Fibroblast of peridontal ligament (primary cell): ENCODE measurements at regions not wholly inside any gene's neighbourhood (a gene's known extent, or its start where the extent isn't known, plus 50 kb on each side); places are given as distances from the start of the nearest gene placed in this dataset.
"Not testable (repeated sequence)": the region's sequence is repeated elsewhere in the genome, so short reads cannot be mapped to it uniquely, and the experiment has no call there.

Source experiments
- DNase-seq: peaks from one replicate; pipeline ENCODE4 v3.0.0-alpha.2; 2010; ENCODE audit errors: extremely low read depth

DNA sequence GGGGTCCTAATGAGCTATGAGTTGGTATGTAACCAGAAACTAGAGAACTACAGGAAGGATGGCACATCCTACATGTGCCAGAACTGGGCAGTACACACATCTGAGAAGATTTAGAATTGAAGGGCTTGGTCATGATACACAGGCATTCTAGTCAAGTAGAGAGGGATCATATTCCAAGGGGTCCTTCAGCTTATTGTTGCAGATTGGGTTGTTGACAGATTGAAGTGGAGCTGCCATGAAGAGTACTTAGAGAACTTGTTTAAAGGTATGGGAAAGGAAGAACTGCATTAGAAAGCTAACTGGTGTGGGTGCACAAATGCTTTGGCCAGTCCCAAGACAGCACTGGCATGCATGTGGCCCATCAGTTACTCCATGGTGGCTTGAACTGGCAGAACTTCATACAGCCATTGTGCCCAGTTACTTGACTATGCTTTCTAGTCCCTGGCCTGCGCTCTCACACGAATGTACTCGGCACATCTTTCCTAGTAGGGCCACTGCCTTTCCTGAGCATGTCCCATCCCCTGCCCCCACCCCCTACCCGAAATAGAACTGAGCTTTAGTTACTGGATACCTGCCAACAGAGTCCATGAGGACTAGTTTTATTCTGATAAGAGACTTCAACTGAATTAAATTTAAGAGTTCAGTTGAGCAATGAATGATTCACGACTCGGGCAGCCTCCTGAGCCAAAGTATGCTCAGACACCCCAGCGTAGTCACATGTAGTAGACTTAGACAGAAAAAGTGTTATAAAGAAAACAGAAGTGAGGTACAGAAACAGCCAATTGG, 64.0 kb downstream of the CCNG2 start:
- peak; percentile 5 for DNase-seq

DNA sequence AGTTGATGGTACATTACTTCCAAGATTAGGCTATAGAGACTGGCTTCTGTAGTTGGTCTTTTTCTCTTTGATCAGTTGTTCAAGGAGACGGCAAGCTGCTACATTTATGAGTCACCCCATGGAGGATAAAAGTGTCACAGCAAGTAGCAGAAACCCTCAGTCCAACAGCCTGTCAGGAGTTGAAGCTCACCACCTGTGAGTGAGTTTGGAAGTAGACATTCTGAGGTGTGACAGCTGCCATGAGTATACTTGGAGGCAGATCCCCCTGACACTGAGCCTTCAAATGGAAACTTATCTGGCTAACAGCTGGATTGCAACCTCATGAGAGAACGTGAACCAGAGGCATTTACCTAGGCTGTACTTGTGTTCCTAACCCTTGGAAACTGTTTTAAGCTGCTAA, 68.0 kb downstream of the CCNG2 start:
- DNase-seq, result no peak

DNA sequence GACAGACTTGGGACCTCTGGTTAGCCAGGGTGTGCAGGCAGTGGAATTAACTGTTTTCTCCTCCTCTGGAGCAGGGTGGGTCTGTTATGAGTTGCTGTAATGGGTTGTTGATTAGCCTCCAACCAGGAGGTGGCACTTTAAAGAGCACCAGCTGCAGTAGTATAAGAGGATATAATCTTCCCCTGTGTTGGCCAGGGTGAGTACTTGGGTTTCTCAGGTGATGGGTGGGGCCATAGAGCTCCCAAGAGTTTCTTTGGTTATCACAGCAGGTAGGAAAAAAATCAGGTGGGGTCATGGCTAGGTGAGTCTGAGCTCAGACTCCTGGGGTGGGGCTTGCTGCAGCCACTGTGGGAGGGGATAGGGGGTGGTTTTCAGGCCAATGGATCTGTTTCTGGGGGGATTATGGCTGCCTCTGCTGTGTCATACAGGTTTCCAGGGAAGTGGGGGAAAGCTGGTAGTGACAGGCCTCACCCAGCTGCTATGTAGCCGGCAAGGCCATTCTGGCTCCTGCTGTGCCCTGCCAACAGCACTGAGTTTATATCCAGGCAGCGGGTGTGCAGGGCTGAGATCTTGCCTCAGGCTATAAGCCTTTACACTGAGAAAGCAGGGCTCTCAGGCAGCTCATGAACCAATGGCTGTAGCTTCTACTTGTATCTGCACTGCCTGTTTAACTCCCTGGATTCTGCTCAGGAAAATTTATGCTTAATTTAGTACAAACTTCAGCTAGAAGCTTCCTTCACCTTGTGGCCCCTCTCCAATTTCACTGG, 70.1 kb downstream of the CCNG2 start:
- DNase-seq, result no peak

DNA sequence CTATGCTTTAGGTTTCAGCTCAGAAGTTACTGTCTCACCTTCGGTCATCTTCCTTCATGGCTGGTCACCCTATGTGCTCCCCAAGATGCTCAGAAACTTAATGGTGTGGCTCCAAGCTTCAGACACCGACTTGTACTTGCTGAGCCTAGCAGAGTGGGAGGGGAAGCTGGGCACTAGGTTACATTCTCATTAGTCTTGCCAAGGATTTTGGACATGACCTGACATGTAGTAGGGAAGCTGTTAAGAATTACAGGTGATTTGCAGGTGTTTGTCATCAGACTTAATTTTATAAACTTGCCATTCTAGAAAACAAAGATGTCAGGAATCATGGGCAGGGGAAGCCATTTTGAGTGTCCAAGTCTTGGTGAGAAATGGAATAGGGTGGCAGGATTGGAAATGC, 72.4 kb downstream of the CCNG2 start:
- no peak for DNase-seq

DNA sequence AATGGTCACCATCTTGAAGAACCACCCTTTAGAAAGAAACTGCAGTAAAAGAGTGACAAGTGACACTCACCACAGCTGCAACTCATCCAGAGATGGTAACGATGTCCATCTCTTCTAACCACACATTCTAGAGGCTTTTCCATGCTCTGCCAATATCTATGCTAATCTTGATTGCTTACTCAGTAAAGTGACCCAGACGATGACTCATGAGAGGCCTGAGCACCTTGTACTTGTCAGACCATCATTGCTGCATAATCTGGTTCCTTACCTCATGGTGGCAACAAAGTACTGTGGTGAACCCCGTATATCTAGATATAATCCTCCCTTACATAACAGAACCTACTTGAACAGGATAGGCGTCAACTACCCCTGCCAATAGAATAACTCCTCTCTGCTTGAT, 75.6 kb downstream of the CCNG2 start:
- DNase-seq, result no peak

DNA sequence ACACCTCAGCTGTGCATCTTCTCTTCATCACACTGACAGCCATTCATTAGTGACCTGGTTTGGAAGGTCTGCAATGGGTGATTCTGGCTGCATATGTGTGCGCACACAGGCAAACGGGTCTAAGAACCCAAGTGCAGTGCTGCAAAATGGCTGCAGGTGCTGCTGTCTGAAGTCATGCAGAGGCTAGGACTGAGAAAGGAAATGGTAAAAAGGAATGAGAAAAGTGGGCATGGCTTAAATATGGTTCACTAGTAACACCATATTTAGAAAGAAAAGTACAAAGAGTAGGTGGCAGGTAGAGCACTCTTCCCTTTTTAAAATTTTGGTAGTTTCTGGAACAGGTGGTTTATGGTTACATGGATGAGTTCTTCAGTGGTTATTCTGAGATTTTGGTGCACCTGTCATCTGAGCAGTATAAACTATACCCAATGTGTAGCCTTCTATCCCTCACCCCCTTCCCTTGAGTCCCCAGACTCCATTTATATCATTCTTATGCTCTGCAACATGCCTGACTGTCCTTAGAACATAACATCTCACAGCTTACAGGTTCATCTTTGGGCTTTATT, 78.4 kb downstream of the CCNG2 start:
- no peak for DNase-seq

DNA sequence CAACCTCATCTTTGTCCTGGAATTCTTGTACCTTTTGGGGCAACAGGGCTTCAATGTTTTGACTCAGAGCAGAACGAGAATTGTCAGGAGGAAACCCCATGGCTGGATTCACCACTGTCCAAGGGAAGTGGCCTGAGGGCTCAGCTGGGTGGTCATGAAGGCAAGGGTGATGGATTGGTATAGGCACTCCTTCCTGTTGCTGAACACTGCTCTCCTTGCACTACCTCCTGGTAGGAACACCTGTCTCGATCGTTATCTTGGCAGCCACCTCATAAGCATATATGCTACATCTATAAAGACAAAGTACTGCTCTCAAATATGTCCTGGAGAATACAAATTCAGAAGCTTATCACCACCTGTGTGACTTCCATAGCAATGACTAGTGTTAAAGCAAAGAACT, 79.8 kb downstream of the CCNG2 start:
- DNase-seq, result no peak

DNA sequence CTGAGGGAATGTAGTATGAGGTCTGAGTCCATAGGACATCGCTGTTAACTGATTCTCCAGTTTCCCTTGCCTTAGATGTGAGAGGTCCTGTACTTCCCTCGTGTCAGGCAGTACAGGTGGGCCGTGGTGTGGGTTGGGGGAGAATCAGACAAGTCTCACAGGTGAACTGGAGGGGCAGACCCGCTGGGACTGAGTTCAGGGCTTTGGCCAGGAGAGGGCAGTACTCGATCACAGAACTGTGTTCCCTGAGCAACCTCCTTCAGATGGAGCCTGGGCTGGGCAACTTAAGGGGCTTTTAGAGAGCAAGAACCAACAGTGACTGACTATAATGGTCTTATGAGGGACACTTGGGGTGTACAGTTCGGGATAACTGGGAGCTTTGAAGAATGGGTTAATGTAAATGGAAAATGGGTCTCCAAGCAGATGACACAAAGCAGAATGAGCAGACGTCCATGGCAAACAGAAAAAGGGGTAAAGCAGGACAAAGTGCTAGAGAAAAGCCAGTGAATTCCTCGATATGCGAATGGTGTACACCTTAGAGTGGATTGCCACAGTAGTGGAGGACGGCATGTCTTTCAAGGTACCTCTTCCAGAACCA, 83.6 kb downstream of the CCNG2 start:
- DNase-seq, result peak; percentile 49

DNA sequence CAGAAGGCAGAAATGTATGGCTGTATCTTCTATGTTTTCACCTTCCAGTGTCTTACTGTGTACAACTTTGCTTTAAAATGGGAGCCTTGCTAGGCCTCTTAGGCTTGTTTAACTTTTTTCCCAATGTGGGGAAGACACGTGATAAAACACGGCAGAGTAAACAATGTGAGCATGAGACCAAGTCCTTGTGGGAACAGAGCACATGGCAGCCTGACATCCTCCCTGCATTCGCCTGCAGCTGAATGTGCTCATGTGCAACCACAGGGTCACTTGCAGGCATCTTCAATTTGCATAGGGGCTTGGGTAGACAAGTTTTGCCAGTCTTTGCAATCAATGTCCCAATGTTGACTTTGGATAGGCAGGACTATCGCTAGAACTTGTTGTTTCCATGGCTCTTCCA, 91.8 kb downstream of the CCNG2 start:
- no peak for DNase-seq

DNA sequence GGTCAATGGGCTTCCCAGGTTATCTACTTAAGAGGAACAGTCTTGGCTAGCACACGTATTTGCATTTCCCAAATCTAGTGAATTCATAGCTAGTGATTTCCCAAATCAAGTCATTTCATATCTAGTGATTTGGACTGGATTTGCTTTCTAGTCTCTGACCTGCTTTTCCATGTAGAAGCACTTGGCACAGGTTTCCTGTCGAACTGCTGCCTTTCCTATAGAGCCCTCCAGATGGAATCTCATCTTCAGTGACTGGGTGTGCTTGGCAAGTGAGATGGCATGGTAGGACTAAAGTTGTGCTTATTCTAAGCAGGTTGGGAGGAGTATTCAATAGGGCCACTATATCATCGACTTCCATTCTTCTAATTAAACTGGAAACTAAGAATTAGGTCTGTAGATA, 94.7 kb downstream of the CCNG2 start:
- no peak for DNase-seq

DNA sequence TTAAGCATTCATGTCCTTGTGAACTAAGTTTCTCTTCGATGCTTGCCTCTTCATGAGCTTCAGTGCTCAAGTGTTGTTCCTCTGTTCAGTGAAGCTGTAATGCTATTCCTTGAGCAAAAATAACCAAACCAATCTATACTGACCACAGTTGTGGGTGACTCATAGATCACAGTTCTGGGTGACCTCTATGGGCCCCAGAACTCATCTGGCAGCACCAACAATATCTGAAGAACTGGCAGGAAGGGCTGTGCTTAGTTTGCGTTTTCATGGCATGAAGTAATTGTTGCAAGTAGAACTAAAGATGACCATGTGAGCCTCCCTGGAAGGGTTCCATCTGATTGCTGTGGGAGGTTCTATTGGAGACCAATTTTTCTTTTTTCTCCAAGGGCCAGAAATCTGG, 106.2 kb downstream of the CCNG2 start:
- peak; percentile 2 for DNase-seq

DNA sequence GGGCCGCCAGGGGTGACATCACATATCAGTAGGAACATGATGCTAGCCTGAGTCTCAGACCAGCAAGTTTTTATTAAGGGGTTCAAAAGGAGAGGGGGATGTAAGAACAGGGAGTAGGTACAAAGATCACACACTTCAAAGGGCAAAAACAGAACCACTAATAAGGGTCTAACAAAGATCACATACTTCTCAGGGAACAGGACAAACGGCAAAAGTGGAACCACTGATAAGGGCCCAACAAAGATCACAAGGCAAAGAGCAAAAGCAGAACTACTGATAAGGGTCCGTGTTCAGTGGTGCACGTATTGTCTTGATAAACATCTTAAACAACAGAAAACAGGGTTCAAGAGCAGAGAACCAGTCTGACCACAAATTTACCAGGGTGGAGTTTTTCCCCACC, 107.0 kb downstream of the CCNG2 start:
- not testable (repeated sequence) for DNase-seq

DNA sequence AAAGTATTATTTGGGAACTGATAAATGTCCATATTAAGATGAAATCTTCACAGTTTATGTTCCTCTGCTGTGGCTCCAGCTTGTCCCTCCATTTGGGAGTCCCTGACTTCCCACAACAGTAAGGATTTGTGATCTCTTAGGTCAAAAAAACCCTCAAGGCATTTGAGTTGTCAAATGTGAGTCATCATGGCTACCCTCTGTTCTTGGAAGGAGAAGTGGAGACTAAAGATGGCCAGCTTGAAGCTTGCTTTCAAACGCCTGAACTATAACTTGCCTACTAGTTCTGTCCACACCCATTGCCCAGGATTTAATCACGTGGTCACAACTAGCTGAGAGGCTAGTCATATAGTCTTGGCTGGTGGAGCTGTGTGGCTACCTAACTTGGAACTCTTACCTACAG, 107.8 kb downstream of the CCNG2 start:
- no peak for DNase-seq

DNA sequence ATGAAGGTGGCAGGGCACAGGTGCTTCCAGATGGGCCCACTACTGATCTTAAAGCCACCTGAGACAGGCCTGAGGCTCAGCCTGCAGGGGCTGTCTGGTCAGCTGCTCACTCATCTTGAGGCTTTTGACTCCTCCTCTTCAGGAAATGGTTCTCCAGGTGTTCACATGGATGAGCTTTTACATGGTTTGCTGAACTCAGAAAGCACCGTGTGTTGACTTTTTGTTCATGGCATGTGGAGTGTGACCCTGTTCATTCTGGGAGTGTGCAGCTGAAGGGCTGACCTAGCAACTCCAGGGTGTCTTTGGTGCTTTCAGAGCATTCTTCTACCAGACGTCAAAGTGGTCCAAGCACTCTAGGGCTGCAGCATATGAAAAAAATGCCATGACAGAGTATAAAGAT, 111.1 kb downstream of the CCNG2 start:
- DNase-seq, result no peak

DNA sequence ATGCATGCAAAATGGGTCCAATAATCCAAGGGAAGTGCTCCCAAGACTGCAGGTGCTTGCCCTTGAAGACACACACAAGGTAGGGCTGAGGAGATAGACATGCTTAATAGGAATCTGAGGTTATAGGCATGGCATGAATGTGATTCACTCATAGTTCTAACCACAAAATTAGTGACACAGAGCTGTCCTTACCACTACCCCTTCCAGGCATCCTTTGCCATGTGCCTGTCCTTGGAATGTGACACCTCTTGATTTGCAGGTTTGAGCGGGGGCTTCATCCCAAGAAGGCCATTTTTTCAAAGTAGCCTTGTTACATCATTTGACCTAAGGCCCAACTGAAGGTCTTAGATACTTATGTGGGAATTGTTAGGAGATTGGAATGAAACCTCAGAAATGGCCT, 112.5 kb downstream of the CCNG2 start:
- no peak for DNase-seq

DNA sequence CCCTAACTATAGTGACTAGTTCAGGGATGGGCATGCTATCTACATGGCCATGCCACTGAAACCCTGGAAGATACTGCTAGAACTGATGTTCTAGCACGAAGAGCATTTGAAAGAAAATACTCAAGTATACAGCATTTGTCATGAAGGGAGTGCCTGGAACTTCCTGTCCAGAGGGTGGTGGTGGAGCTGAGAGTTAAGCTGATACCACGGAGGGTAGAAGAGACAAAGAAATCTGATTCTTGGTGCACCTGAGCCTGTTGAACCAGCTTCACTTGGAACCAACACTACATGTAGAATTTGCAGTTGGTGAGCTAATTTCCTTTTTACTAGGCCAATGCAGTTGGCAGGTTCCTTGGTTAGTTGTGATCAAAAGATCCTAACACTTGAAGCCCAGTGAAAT, 116.4 kb downstream of the CCNG2 start:
- DNase-seq, result no peak

DNA sequence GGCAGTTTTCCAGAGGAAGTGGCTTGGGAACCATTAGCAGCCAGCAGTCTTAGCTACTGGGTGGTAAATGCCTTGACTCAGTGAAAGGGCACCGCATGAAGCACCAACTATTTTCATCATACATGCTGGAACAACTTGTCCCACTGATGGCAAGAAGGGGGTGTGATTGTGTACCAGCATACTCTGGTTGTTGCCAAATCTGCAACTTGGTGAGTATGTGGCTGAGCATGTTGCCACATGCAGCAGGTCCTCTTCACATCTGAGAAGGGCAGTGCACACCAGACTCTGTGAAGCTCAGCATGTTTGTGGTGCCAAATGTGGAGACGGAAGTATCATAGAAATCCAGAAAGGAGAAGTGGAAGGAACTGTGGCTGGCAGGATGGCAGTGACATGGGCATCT, 122.1 kb downstream of the CCNG2 start:
- DNase-seq, result not testable (repeated sequence)

DNA sequence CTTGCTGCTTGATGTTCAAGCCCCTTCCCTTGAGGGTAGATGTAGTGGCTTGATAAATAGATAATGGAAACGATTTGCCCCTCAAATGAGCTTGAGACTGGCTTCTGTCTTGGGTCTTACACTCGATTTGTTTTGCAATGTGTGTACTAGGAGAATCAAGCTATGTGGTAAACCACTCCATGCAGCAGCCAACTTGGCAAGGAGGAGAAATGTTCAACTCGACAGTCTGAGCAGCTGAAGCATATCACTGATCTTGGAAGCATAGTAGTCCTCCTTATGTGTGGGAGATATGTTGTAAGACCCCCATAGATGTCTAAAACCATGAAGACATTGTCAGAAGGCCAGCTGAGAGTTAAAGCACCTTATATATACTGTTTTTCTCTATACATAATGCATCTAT, 125.3 kb downstream of the CCNG2 start:
- no peak for DNase-seq

DNA sequence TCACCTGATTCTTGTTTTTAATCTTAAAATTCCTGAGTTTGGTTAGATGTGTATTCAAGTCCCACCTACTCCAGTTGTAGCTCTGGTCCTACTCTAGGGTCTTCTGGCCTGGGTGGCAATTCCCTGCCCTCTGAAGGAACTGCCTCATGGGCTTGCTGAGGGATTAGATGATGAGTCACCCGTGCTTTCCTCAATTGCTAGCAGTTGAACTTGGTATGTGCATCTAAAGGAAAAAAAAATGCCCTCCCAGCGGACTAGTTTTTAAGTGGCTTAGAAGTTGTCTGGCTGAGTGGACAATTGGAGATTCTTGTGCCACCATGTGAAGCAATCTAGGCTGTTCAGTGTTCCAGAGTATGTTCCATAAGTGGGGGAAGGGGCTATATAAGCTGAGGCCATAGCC, 127.0 kb downstream of the CCNG2 start:
- no peak for DNase-seq

DNA sequence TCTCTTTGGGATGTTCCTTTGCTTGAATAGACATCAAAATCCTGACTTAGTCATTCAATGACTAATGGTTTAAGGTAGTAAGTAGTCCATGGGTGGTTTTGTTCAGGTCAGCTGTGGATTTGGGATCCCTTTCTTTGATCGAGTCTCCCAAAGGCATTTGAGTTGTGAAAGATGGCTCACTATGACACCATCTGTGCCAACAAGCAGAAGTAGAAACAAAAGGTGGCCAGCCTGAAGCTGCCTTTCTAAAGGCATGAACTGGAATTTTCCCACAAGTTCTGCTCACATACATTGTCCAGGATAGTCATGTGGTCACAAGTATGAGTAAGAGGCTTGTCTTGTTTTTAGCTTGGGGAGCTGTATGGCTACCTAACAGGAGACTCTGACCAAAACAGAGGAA, 129.9 kb downstream of the CCNG2 start:
- no peak for DNase-seq

DNA sequence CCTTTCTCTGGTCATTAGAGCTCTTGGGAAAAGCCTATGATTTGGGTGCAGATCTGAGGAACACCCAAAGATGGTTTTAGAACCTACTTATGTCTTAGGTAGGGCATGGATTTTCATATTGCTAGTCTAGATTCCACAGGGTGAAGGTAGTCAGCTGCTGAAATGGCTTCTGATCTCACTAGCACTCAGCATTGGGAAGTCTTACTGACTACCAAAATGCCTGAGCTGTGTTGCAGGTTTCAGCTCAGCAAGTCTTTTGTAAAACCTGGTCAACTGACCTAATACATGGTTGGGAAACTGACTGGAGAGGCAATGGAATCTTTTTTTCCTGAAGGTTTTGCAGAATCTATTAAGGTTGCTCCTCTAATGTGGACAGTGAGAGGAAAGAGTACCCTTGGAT, 136.4 kb downstream of the CCNG2 start:
- no peak for DNase-seq

DNA sequence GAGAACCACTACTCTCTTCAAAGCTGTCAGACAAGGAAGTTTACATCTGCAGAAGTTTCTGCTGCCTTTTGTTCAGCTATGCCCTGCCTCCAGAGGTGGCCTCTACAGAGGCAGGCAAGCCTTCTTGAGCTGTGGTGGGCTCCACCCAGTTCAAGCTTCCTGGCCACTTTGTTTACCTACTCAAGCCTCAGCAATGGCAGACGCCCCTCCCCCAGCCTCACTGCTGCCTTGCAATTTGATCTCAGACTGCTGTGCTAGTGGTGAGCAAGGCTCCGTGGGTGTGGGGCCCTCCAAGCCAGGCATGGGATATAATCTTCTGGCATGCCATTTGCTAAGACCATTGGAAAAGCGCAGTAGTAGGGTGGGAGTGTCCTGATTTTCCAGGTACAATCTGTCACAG, 144.0 kb downstream of the CCNG2 start:
- not testable (repeated sequence) for DNase-seq

DNA sequence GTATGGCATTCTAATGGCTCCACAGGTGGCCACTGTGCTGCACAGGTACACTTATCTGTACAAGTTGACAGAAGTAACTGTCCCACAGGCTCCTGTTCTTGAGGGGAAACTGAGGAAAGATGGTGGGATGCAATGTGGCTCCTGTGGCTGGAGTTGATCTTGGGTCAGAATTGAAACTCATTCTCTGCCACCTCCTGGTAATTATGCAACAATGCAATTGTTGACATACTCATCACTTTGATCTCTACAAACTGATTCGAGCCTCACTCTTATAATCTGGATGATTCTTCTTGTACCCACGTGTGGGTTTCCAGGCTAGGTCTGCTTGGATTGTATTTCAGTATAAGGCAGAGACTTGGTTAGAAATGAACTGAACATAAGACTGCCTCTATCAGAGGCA, 148.8 kb downstream of the CCNG2 start:
- DNase-seq, result no peak
